Activated B cell treated with CpG ODN at 0.5 μM for 24 hours (primary cell): ENCODE measurements at regions not wholly inside any gene's neighbourhood (a gene's known extent, or its start where the extent isn't known, plus 50 kb on each side); places are given as distances from the start of the nearest gene placed in this dataset.

Source experiments
- ATAC-seq: fragments of 200-7000 bp; cut with Tn5 transposase; one replicate; pipeline ENCODE4 v1.10.0; 2021; ENCODE audit warnings: low read depth, mild to moderate bottlenecking, moderate library complexity
- CTCF ChIA-PET: fragments of 350-600 bp; sonication (Branson Sonifier 250); formaldehyde crosslinking; loops from one replicate; lab custom pipeline; 2021; ENCODE audit warnings: antibody characterized with exemption; lab: Charles Lee
- POLR2A ChIA-PET: fragments of 350-600 bp; sonication (Branson Sonifier 250); formaldehyde crosslinking; loops from one replicate; lab custom pipeline; 2021; ENCODE audit warnings: antibody characterized with exemption; lab: Charles Lee
- DNase-seq: peaks from one replicate; pipeline ENCODE4 v3.0.0; 2022
- H3K27ac Mint-ChIP-seq: one replicate; pipeline ENCODE4 v1.8.0; 2020; ENCODE audit warnings: mixed read lengths
- H3K27me3 Mint-ChIP-seq: one replicate; pipeline ENCODE4 v1.8.0; 2021; ENCODE audit warnings: mixed read lengths
- H3K36me3 Mint-ChIP-seq: one replicate; pipeline ENCODE4 v1.8.0; 2021; ENCODE audit warnings: low read depth, mixed read lengths
- H3K4me1 Mint-ChIP-seq: one replicate; pipeline ENCODE4 v1.8.0; 2021; ENCODE audit warnings: mixed read lengths
- H3K4me3 Mint-ChIP-seq: one replicate; pipeline ENCODE4 v1.8.0; 2020; ENCODE audit warnings: mild to moderate bottlenecking, mixed read lengths
- H3K9me3 Mint-ChIP-seq: one replicate; pipeline ENCODE4 v1.8.0; 2020; ENCODE audit warnings: mixed read lengths
- CTCF ChIP-seq: fragments of 200-600 bp; IDR thresholded peaks from one replicate; pipeline ENCODE4 v1.8.0; 2022; ENCODE audit warnings: antibody characterized with exemption, mild to moderate bottlenecking
- intact Hi-C: fragments of 100-400 bp; cut with micrococcal nuclease; formaldehyde crosslinking; loops from one replicate; pipeline ENCODE4 v1.15.1; 2024

GRCh38 chr18:77187189-77187588, 54.6 kb upstream of the MBP start:
- Mint-ChIP-seq H3K27ac (no peak overlapping the region), H3K36me3 (no peaks in the 10 kb centered on the region)
- no peak for TF ChIP-seq CTCF

GRCh38 chr18:77191071-77191751, 58.4 kb upstream of the GALR1 start:
- ATAC-seq (no peak), DNase-seq (no peak)
- Mint-ChIP-seq H3K4me1 (no peaks in the 10 kb centered on the region), H3K27ac (no peak overlapping the region), H3K27me3 (no peaks in the 10 kb centered on the region), H3K4me3 (no peak overlapping the region), H3K36me3 (no peaks in the 10 kb centered on the region), H3K9me3 (peaks cover 4% of the 10 kb centered on the region)
- POLR2A ChIA-PET: no interaction called here
- intact Hi-C loops: no loop called here
- TF ChIP-seq CTCF: no peak
- CTCF ChIA-PET: interaction anchor here (0.6 to 0.9 kb wide), 2 partner anchors 21 to 129 kb away, joined by 3 read pairs; no protein-coding TSS in a partner anchor

More at GRCh38 chr18:77187189-77187588, 54.6 kb upstream of the MBP start:
- ChIA-PET POLR2A (no interaction called here), CTCF (no interaction called here)
- no peaks in the 10 kb centered on the region for H3K4me1 Mint-ChIP-seq
- DNase-seq: no peak
- intact Hi-C loops: no loop called here
- no peak overlapping the region for H3K4me3 Mint-ChIP-seq
- ATAC-seq: no peak
- peaks cover 4% of the 10 kb centered on the region for H3K9me3 Mint-ChIP-seq
- H3K27me3 Mint-ChIP-seq: peaks cover 2% of the 10 kb centered on the region

- Mint-ChIP-seq H3K27me3 (peaks cover 6% of the 10 kb centered on the region), H3K9me3 (no peaks in the 10 kb centered on the region), H3K36me3 (no peaks in the 10 kb centered on the region), H3K4me3 (no peak overlapping the region), H3K4me1 (no peaks in the 10 kb centered on the region), H3K27ac (no peak overlapping the region)
- ATAC-seq: no peak
- intact Hi-C loops: no loop called here
- no peak for DNase-seq
- ChIA-PET POLR2A (no interaction called here), CTCF (interaction anchor here (1.8 kb wide), 1 partner anchor 197 kb away, joined by 6 read pairs; no protein-coding TSS in a partner anchor)
- no peak for TF ChIP-seq CTCF
Observed at GRCh38 chr18:77197073-77197472, 52.6 kb upstream of the GALR1 start.

GRCh38 chr18:77198663-77199062, 51.0 kb upstream of the GALR1 start:
- Mint-ChIP-seq H3K4me1 (no peaks in the 10 kb centered on the region), H3K36me3 (no peaks in the 10 kb centered on the region), H3K9me3 (no peaks in the 10 kb centered on the region), H3K27ac (no peak overlapping the region), H3K27me3 (peaks cover 11% of the 10 kb centered on the region), H3K4me3 (no peak overlapping the region)
- ATAC-seq (no peak), DNase-seq (no peak)
- ChIA-PET POLR2A (no interaction called here), CTCF (no interaction called here)
- TF ChIP-seq CTCF: no peak
- intact Hi-C loops: no loop called here

- no peak for TF ChIP-seq CTCF
- Mint-ChIP-seq H3K27ac (no peak overlapping the region), H3K27me3 (peaks cover 11% of the 10 kb centered on the region), H3K36me3 (no peaks in the 10 kb centered on the region), H3K4me3 (no peak overlapping the region), H3K9me3 (no peaks in the 10 kb centered on the region), H3K4me1 (no peaks in the 10 kb centered on the region)
- no peak for DNase-seq
- CTCF ChIA-PET: no interaction called here
- POLR2A ChIA-PET: no interaction called here
- intact Hi-C loops: no loop called here
- ATAC-seq: no peak
Observed at GRCh38 chr18:77199707-77200106, 49.9 kb upstream of the GALR1 start.
